MG63 (cell line): ENCODE measurements at regions not wholly inside any gene's neighbourhood (a gene's known extent, or its start where the extent isn't known, plus 50 kb on each side); places are given as distances from the start of the nearest gene placed in this dataset.

Source experiments
- DNase-seq: peaks from one replicate; pipeline ENCODE4 v3.0.0-alpha.2; 2020
- H3K27me3 ChIP-seq: fragments of 250-450 bp; sonication (Bioruptor Pico); 2 replicates; pipeline ENCODE4 v1.5.1; 2020; ENCODE audit warnings: mild to moderate bottlenecking, moderate library complexity
- H3K36me3 ChIP-seq: fragments of 250-450 bp; sonication (Bioruptor Pico); 2 replicates; pipeline ENCODE4 v1.5.1; 2020; ENCODE audit warnings: mild to moderate bottlenecking, moderate library complexity
- H3K4me3 ChIP-seq: fragments of 250-450 bp; sonication (Bioruptor Pico); 2 replicates; pipeline ENCODE4 v1.5.1; 2020; ENCODE audit warnings: mild to moderate bottlenecking, moderate library complexity
- H3K9me3 ChIP-seq: fragments of 250-450 bp; sonication (Bioruptor Pico); 2 replicates; pipeline ENCODE4 v1.5.1; 2020; ENCODE audit warnings: mild to moderate bottlenecking, moderate library complexity

DNA sequence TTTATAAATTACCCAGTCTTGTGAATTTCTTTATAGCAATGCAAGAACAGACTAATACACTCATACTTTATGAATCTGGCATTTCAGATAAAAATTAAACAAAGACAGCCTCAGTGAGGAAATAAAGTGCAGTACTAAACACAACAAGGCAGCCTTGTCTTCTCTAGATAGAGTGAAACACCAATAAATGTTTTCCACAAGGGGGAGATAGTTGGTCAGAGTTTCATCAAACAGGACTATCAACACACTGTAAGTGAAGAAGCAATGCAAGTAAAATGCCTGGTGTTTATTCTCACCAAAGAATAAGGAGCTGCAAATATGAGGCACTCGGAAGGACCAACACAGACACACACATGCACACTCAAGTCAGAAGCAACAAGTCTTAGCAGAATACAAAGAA lies 62.8 kb downstream of the FAM9B start:
- Histone ChIP-seq H3K36me3 (no peaks in the 10 kb centered on the region), H3K4me3 (no peak overlapping the region), H3K9me3 (no peaks in the 10 kb centered on the region), H3K27me3 (no peaks in the 10 kb centered on the region)
- no peak for DNase-seq

- no peak for DNase-seq
Measured at GRCh38 chrX:8969378-8969777, 64.5 kb downstream of the FAM9B start.

DNA sequence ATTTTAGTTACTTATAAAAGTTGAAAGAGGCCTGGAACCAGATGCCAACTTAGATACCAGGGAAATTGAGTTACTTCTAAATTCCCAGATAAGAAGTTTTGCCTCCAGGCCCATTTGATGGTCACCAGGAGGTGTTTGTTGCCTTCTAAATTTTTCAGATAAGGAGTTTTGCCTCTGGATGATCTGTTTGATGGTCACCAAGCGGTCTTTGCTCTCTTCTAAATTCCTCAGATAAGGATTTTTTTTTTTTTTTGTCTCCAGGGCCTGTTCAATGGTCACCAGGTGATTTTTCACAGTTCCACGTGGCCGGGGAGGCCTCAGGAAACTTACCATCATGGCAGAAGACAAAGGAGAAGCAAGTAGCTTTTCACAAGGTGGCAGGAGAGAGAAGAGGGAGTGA lies 66.5 kb downstream of the FAM9B start:
- Histone ChIP-seq H3K27me3 (no peaks in the 10 kb centered on the region), H3K4me3 (no peak overlapping the region), H3K36me3 (no peaks in the 10 kb centered on the region), H3K9me3 (no peaks in the 10 kb centered on the region)
- no peak for DNase-seq

More at GRCh38 chrX:8969378-8969777, 64.5 kb downstream of the FAM9B start:
- no peaks in the 10 kb centered on the region for H3K9me3 ChIP-seq
- H3K27me3 ChIP-seq: no peaks in the 10 kb centered on the region
- no peak overlapping the region for H3K4me3 ChIP-seq
- no peaks in the 10 kb centered on the region for H3K36me3 ChIP-seq

DNA sequence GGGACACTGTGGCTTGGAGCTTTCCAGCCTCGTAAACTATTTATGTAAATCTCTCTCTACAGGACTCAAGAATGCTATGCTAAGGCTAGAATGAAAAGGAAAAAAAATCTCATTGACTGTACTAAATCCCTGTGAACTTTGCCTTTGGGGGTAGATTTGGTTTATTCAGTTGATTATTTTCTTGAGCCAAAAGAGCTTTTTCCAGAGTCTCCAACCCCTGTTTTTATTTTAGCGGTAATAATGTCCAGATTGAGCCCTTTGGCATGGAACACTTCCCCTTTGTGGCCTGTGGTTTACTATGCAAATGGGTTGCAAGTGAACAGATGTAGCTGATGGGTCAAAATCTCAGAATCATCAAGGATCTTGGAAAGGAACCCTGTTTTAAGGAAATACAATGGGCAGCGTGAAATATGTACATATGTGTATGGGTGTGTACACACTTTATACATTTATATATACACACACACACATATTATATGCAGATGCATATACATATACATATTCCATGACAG lies 72.9 kb downstream of the FAM9B start:
- DNase-seq: no peak
- Histone ChIP-seq H3K36me3 (no peaks in the 10 kb centered on the region), H3K4me3 (no peak overlapping the region), H3K27me3 (no peaks in the 10 kb centered on the region), H3K9me3 (no peaks in the 10 kb centered on the region)

DNA sequence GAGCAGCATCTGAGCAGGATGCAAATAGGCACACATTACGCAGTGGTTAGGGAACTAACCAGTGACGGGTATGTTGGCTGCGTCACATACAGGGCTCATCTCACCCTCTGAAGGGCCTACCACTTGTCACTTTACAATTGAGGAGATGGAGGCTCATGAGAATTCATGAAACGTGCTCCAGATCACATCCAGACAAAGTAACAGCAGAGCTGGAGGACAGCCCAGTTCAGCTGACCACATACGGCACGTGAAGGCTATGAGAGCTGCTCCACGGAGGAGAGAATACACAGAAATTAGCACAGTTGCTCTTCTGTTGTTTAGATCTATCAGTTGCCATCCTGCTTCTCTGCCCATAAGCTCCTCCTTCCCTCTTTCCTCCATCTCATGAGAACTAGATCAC lies 78.4 kb downstream of the FAM9B start:
- no peak for DNase-seq
- no peaks in the 10 kb centered on the region for H3K36me3 ChIP-seq
- no peaks in the 10 kb centered on the region for H3K9me3 ChIP-seq
- no peaks in the 10 kb centered on the region for H3K27me3 ChIP-seq
- no peak overlapping the region for H3K4me3 ChIP-seq

DNA sequence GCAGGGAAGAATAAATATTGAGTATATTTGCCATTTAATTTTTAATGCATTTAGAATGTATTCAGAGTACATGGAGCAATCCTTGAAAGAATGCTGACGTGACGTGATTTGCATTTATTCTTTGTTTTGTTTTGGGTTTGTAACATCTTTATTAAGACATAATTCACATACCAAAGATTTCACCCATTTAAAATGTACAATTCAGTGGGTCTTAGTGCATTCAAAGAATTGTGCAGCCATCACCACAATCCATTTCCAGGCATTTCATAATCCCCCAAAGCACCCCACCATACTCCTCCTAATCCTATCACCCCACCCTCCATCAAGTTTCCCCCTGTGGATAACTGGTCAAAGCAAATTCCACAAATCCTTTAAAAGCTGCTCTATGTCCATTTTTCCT lies 87.4 kb downstream of the FAM9B start:
- H3K27me3 ChIP-seq: no peaks in the 10 kb centered on the region
- H3K4me3 ChIP-seq: no peak overlapping the region
- H3K36me3 ChIP-seq: no peaks in the 10 kb centered on the region
- DNase-seq: no peak
- H3K9me3 ChIP-seq: no peaks in the 10 kb centered on the region

- no peak overlapping the region for H3K4me3 ChIP-seq
- H3K9me3 ChIP-seq: no peaks in the 10 kb centered on the region
- no peak for DNase-seq
- no peaks in the 10 kb centered on the region for H3K36me3 ChIP-seq
- no peaks in the 10 kb centered on the region for H3K27me3 ChIP-seq
Measured at GRCh38 chrX:8939322-8939721, 94.6 kb downstream of the FAM9B start.

DNA sequence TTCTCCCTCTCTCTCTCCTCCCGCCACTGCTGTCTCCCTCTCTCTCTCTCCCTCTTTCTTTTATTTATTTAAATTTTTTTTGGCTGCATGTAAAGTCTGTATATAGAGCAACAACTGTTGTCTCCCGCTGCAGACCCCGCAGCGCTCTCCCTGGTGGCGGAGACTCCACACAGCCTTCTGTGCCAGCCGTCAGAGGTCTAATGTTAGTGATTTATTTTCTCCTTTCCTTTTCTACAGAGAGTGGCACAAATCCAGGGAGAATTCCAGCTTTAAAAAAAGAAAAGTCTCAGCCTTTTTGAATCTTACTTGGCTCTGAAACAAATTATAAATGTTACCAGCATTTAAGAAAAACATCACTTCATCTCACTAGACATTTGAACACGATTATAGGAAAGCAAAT lies 106.2 kb downstream of the FAM9B start:
- Histone ChIP-seq H3K4me3 (no peak overlapping the region), H3K36me3 (no peaks in the 10 kb centered on the region), H3K27me3 (no peaks in the 10 kb centered on the region), H3K9me3 (no peaks in the 10 kb centered on the region)
- no peak for DNase-seq

GRCh38 chrX:8927066-8927635 lies 106.8 kb downstream of the FAM9B start:
- H3K9me3 ChIP-seq: no peaks in the 10 kb centered on the region
- no peak for DNase-seq
- no peaks in the 10 kb centered on the region for H3K27me3 ChIP-seq
- H3K4me3 ChIP-seq: no peak overlapping the region
- H3K36me3 ChIP-seq: no peaks in the 10 kb centered on the region

- no peaks in the 10 kb centered on the region for H3K9me3 ChIP-seq
- H3K27me3 ChIP-seq: no peaks in the 10 kb centered on the region
- DNase-seq: no peak
- H3K4me3 ChIP-seq: no peak overlapping the region
- H3K36me3 ChIP-seq: no peaks in the 10 kb centered on the region
Measured at GRCh38 chrX:8921615-8922014, 112.3 kb downstream of the FAM9B start.

DNA sequence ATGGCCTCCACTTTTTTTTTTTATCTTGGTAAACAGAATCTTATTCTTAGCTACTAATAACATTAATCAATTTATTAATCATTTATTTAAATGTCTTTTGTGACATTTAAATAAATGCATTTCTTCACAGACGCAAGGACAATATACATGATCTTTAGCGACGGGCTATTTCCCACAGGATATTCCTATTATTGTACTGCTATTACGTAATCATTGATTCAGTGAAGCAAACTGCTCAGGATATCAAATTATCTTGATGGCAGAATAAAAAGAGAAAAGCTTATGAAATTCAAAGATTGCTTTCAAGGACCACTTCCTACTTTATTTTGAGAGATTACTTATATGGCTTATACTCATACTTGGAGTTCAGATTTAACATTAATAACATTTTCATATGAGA lies 114.1 kb downstream of the FAM9B start:
- Histone ChIP-seq H3K4me3 (no peak overlapping the region), H3K9me3 (no peaks in the 10 kb centered on the region), H3K27me3 (no peaks in the 10 kb centered on the region), H3K36me3 (no peaks in the 10 kb centered on the region)
- DNase-seq: no peak

- Histone ChIP-seq H3K27me3 (no peaks in the 10 kb centered on the region), H3K9me3 (no peaks in the 10 kb centered on the region), H3K36me3 (no peaks in the 10 kb centered on the region), H3K4me3 (no peak overlapping the region)
- DNase-seq: no peak
Measured at GRCh38 chrX:8916697-8917096, 115.5 kb upstream of the FAM9A start.

- Histone ChIP-seq H3K9me3 (no peaks in the 10 kb centered on the region), H3K4me3 (no peak overlapping the region)
- no peak for DNase-seq
Measured at GRCh38 chrX:8914681-8915080, 113.5 kb upstream of the FAM9A start.

GRCh38 chrX:8913655-8914409 lies 112.6 kb upstream of the FAM9A start:
- peak; percentile 36 for DNase-seq
- H3K4me3 ChIP-seq: no peak overlapping the region
- no peaks in the 10 kb centered on the region for H3K36me3 ChIP-seq
- no peaks in the 10 kb centered on the region for H3K9me3 ChIP-seq
- no peaks in the 10 kb centered on the region for H3K27me3 ChIP-seq

More at GRCh38 chrX:8914681-8915080, 113.5 kb upstream of the FAM9A start:
- H3K36me3 ChIP-seq: no peaks in the 10 kb centered on the region
- no peaks in the 10 kb centered on the region for H3K27me3 ChIP-seq

DNA sequence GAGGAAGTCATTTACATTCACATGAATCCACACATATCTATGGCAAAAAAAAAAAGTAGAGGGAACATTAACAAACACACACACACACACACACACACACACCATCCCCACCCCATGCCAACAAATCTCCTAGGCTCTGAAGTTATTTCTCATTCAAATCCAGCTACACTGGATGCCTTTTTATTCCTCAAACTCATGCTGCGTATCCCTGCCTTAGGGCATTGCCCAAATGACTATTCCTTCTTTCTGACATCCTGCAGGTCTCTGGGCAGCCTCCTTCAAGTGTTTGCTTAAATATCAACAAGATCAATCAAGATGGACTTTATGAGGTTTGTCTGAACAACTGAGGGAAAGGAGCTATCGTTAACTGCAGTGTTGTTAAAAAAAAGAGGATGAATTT lies 106.5 kb upstream of the FAM9A start:
- no peak for DNase-seq
- Histone ChIP-seq H3K27me3 (no peaks in the 10 kb centered on the region; the same call in 1 of the 2 replicates), H3K4me3 (no peak overlapping the region), H3K36me3 (no peaks in the 10 kb centered on the region), H3K9me3 (no peaks in the 10 kb centered on the region)

GRCh38 chrX:8906299-8906938 lies 105.2 kb upstream of the FAM9A start:
- Histone ChIP-seq H3K27me3 (no peaks in the 10 kb centered on the region; the same call in 1 of the 2 replicates), H3K4me3 (no peak overlapping the region), H3K36me3 (no peaks in the 10 kb centered on the region), H3K9me3 (no peaks in the 10 kb centered on the region)
- DNase-seq: no peak

DNA sequence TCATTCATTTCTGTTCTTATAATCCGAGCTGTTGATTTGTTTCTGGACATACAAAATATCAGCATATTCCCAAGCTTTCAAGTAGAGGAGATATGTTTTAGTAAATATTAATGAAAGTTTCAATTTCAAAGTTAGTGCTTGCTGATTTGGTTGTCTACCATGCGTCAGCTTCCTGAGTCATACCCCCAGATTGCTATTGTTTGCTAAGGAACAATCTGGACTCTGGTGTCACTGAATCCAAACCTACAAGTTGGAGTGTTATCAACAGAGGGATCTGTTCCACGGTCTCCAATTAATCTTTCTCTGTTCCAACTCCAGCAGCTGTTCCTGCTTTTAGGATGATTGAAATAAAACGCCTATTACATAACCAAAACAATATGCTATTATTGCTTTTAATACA lies 96.1 kb upstream of the FAM9A start:
- no peaks in the 10 kb centered on the region for H3K36me3 ChIP-seq
- H3K4me3 ChIP-seq: no peak overlapping the region
- DNase-seq: no peak
- no peaks in the 10 kb centered on the region for H3K27me3 ChIP-seq
- no peaks in the 10 kb centered on the region for H3K9me3 ChIP-seq

DNA sequence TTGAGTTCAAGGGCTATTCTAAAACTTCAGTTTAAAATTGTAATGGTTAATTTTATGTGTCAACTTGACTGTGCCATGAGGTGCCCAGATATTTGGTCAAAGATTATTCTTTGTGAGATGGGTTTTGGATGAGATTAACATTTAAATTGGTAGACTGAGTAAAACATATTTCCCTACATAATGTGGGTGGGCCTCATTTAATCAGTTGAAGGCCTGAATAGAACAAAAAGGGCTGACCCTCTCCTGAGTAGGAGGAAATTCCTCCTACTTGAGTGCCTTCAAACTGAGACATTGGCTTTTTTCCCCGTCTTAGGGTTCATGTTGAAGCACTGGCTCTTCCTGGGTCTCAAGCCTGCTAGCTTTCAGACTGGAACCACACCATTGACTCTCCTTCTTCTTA lies 89.6 kb upstream of the FAM9A start:
- H3K9me3 ChIP-seq: no peaks in the 10 kb centered on the region
- DNase-seq: no peak

More for the DNA sequence above, 89.6 kb upstream of the FAM9A start:
- Histone ChIP-seq H3K36me3 (no peaks in the 10 kb centered on the region), H3K4me3 (no peak overlapping the region), H3K27me3 (no peaks in the 10 kb centered on the region)
